ENCODE measurements at regions not wholly inside any gene's neighbourhood (a gene's known extent, or its start where the extent isn't known, plus 50 kb on each side); places are given as distances from the start of the nearest gene placed in this dataset.

DNA sequence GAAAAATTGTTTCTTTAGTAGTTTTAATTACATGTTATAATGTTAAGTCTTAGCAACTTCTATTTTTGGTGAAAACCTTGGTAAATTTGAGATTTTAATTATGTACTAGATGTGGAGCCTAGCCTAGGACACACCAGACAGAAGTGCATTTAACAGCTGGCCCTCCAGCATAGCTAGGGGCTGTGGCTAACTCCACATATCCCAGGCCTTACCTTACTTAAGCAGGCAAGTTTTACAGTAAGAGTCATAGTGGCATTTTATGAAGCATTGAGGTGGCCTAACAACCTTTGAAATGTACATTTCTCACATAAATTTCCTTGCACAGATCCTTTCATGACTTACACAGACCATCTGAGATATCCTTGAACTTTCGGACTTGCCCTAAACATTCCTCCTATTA, 71.6 kb upstream of the C4orf54 start:
- no peak for DNase-seq (ENCODE audit: extremely low spot score)
- ChIA-PET POLR2A (no interaction called here), CTCF (no interaction called here)
- TF ChIP-seq, protein P1, sequence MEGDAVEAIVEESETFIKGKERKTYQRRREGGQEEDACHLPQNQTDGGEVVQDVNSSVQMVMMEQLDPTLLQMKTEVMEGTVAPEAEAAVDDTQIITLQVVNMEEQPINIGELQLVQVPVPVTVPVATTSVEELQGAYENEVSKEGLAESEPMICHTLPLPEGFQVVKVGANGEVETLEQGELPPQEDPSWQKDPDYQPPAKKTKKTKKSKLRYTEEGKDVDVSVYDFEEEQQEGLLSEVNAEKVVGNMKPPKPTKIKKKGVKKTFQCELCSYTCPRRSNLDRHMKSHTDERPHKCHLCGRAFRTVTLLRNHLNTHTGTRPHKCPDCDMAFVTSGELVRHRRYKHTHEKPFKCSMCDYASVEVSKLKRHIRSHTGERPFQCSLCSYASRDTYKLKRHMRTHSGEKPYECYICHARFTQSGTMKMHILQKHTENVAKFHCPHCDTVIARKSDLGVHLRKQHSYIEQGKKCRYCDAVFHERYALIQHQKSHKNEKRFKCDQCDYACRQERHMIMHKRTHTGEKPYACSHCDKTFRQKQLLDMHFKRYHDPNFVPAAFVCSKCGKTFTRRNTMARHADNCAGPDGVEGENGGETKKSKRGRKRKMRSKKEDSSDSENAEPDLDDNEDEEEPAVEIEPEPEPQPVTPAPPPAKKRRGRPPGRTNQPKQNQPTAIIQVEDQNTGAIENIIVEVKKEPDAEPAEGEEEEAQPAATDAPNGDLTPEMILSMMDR (IDR thresholded peaks at IDR 0.05; ENCODE audit: control extremely low read depth, extremely low read depth, low read depth, missing control alignments): no peak

DNA sequence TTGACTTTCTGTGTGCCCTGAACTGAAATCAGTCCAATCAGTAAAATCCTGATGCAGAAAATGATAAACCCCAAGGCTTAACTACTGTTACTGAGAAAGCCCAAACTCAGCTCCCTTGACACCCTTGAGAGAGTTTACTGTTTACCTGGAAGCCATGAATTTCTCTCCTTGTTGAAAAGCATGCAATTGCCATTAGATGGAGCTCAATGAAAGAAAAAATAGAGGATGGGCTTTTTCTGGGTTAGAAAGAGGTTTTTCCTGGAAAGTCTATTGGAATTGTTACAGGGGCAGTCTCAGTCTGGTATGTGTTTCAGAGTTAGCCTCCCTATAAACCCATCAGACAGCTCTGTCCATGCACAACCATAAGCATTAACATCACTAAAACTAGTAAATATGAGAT, 66.4 kb upstream of the C4orf54 start:
- ChIA-PET POLR2A (no interaction called here), CTCF (interaction anchor here (0.9 to 1.7 kb wide), 7 partner anchors 8 to 255 kb away, joined by 3 to 4 read pairs (median 3); no protein-coding TSS in a partner anchor)
- TF ChIP-seq, protein P1 (IDR thresholded peaks at IDR 0.05; ENCODE audit: control extremely low read depth, extremely low read depth, low read depth, missing control alignments): no peak
- no peak for DNase-seq (ENCODE audit: extremely low spot score)

DNA sequence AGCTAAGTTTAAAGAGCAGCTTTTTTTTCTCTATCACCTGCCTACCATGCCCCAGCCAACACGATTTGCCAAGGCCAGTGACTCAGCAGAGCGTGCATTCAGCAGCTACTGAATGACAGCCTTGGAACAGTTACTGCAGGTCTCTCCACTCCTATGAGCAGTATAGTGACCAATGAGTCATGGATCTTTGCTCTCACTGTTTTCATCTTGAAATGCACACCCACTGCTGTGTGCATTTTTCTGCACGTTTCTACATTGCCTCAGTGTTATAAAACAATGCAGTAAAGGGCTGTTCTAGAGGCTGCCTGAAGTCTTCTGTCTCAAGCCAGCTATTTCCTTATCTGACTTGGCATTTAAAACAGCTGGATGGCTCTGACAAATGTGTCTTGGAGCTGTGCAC, 66.0 kb upstream of the C4orf54 start:
- TF ChIP-seq, protein P1 (IDR thresholded peaks at IDR 0.05; ENCODE audit: control extremely low read depth, extremely low read depth, low read depth, missing control alignments): no peak
- CTCF ChIA-PET: interaction anchor here (0.9 to 1.7 kb wide), 7 partner anchors 9 to 254 kb away, joined by 3 to 4 read pairs (median 3); no protein-coding TSS in a partner anchor
- POLR2A ChIA-PET: no interaction called here
- DNase-seq (ENCODE audit: extremely low spot score): no peak

DNA sequence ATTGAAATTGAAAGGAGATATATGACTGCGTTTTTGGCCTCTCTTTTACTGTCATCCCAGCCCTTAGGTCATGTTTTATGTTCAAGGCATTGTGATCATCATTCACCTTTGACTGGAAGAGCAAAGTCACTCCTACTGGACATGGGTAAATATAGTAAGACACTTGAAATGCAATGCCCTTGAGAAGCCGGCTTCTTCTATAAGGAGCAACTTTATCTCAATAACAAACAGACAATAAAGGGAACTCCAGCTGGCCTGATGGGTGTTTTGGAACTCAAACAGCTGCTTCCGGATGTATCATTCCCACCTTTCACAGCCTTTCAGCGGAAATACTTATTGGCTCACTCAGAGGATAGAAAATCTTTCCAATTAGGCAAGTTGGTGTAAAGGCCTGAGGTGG, 65.1 kb upstream of the C4orf54 start:
- TF ChIP-seq, protein P1 (IDR thresholded peaks at IDR 0.05; ENCODE audit: control extremely low read depth, extremely low read depth, low read depth, missing control alignments): no peak
- ChIA-PET CTCF (no interaction called here), POLR2A (no interaction called here)
- no peak for DNase-seq (ENCODE audit: extremely low spot score)

DNA sequence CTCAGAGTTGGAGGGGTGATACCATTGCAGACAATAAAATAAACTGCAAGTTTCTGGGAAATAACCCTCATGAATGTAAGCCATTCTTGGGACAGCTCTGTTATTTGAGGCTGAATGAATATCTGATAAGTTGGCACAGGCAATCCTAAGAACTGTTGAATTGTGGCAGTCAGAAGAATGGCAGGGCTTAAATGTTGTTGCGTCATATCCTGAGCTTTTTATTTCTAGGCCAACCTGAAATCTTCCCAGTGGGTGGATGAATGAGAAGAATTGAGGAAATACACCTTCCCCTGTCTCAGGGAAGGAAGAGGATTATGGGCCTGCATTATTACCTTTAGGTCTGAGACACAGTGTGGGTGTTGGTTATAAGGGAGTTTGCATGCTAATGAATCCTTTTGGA, 64.4 kb upstream of the C4orf54 start:
- no peak for DNase-seq (ENCODE audit: extremely low spot score)
- TF ChIP-seq, protein P1 (IDR thresholded peaks at IDR 0.05; ENCODE audit: control extremely low read depth, extremely low read depth, low read depth, missing control alignments): no peak
- CTCF ChIA-PET: interaction anchor here (1.3 kb wide), 1 partner anchor 40 kb away, joined by 3 read pairs; no protein-coding TSS in a partner anchor
- POLR2A ChIA-PET: no interaction called here

DNA sequence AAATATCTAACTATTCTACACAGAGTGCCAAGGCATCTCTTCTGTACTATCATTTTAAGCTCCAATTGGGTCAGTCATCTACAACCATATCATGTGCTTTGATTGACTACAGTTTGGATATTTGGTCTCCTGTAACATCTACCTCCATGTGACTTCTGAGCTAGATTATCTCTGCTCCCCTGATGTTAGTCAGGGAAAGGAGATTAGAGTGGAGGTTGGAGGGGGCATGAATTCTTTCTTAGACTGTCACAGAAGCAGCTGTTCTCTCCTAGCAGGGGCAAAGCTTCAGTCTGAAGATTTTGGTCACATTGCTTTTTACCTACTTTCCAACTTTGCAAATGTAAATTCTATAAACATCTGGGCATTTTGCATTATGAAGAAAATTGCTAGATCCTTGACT, 62.6 kb upstream of the C4orf54 start:
- ChIA-PET POLR2A (no interaction called here), CTCF (interaction anchor here (1.3 to 1.7 kb wide), 2 partner anchors 11 to 12 kb away, joined by 3 to 7 read pairs; no protein-coding TSS in a partner anchor)
- no peak for DNase-seq (ENCODE audit: extremely low spot score)
- TF ChIP-seq, protein P1 (IDR thresholded peaks at IDR 0.05; ENCODE audit: control extremely low read depth, extremely low read depth, low read depth, missing control alignments): no peak

DNA sequence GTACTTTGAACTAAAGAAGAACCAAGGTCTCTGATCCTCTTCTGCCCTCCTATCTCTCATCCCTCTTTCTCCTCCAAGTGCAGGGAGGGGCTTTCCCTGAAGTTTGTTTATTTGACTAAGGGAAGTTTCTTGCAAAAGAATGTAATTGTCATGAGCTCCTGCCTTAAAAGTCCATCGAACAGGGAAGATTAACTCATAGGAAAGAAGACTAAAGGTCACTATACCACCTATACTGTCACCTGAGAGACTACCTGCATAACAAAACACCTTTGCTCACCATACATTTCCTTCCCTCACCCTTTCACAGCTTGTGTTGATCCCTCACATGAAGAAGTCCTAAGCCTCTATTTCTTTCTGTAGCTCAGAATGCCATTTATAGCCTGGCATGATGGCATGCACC, 59.4 kb upstream of the C4orf54 start:
- TF ChIP-seq, protein P1 (IDR thresholded peaks at IDR 0.05; ENCODE audit: control extremely low read depth, extremely low read depth, low read depth, missing control alignments): no peak
- no peak for DNase-seq (ENCODE audit: extremely low spot score)
- ChIA-PET CTCF (interaction anchor here (1.2 kb wide), 1 partner anchor 9 kb away, joined by 3 read pairs; no protein-coding TSS in a partner anchor), POLR2A (no interaction called here)

All from GM10248 (cell line).